ENCODE measurements at regions not wholly inside any gene's neighbourhood (a gene's known extent, or its start where the extent isn't known, plus 50 kb on each side); places are given as distances from the start of the nearest gene placed in this dataset.
A peak's percentile ranks its signal among the peaks of the same experiment; 100 is the strongest.

DNA sequence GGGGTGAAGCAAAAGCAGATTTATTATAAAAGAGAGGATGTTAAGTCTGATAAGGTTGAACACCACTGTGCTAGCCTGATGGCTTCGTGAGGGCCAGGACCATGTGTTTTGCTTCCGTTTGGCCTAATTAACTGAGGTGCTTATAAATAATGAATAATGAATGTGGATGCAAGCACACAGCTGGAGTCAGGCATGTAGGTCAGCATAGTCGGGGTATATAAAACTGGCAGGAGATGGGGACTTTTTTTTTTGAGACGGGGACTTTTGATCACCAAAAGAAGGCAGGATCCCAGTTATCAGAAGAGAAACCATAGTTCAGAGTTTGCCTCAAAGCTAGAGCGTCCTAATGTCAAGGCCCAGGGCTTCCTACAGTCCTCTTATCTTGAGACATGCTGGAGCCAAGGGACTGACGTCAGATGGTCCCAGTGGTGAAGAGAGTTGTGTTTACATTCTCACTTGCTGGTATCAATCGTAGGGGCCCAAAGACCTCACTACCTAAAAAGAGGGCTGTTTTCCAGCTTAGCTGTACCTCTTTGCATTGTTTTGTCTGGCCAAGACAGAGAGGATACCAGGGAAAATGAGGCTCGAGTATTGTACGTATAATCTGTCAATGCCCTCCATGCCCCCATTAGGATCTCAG is 50.4 kb downstream of the RTL9 start:
- H3K9me3 ChIP-seq: no peaks in the 10 kb centered on the region
- intact Hi-C loops (cut with DNase I): no loop called here
- ATAC-seq: peak in 2 of 4 donors; percentile 25 to 60
- no peak for DNase-seq
- no peaks in the 10 kb centered on the region for H3K36me3 ChIP-seq
- H3K4me1 ChIP-seq: no peaks in the 10 kb centered on the region
- WGBS (ENCODE audit: insufficient coverage, low coverage, low lambda C conversion rate, missing lambda C conversion rate): 53% methylated on average over 9 of the region's 9 CpGs
- H3K27me3 ChIP-seq: peaks cover 0 to 5% of the 10 kb centered on the region in 2 donors
- no peak overlapping the region for H3K27ac ChIP-seq
- H3K4me3 ChIP-seq: no peak overlapping the region
- no peak for TF ChIP-seq POLR2A (IDR thresholded peaks at IDR 0.05)
- TF ChIP-seq CTCF (IDR thresholded peaks at IDR 0.05): no peak

GRCh38 chrX:110409925-110410324 is 51.3 kb downstream of the RTL9 start:
- intact Hi-C loops (cut with DNase I): loop anchor here in 1 of 2 donors (5.0 kb wide), 1 partner anchor 253 kb away; no protein-coding TSS in a partner anchor
- H3K4me1 ChIP-seq: no peaks in the 10 kb centered on the region
- peaks cover 0 to 5% of the 10 kb centered on the region in 2 donors for H3K27me3 ChIP-seq
- TF ChIP-seq CTCF (IDR thresholded peaks at IDR 0.05) (no peak), POLR2A (IDR thresholded peaks at IDR 0.05) (no peak)
- DNase-seq (no peak), ATAC-seq (no peak)
- 36% methylated on average over 6 of the region's 6 CpGs for WGBS (ENCODE audit: insufficient coverage, low coverage, low lambda C conversion rate, missing lambda C conversion rate)
- H3K9me3 ChIP-seq: no peaks in the 10 kb centered on the region
- no peaks in the 10 kb centered on the region for H3K36me3 ChIP-seq
- H3K4me3 ChIP-seq: no peak overlapping the region
- H3K27ac ChIP-seq: no peak overlapping the region

DNA sequence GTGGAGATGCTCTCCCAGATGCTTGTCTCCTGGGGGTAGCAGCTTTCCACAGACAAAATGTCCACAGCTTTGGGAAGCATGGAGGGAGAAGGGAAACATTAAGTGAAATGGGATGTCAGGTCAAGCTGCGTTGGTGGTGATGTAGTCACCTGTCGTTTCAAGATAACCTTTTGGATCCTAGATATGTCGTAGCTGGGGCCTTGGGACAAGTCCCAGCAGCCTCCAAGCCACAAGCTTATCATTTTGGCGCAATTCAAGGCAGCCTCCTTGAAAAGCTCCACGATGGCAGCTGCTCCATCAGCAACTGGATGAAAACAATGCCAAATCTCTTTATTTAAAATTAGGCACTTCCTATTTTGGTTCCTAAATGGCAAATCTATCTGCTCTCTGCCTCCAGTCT is 52.0 kb downstream of the RTL9 start:
- intact Hi-C loops (cut with DNase I): loop anchor here in 1 of 2 donors (5.0 kb wide), 1 partner anchor 253 kb away; no protein-coding TSS in a partner anchor
- H3K27ac ChIP-seq: no peak overlapping the region
- no peaks in the 10 kb centered on the region for H3K36me3 ChIP-seq
- TF ChIP-seq CTCF (IDR thresholded peaks at IDR 0.05) (no peak), POLR2A (IDR thresholded peaks at IDR 0.05) (no peak)
- peaks cover 0 to 5% of the 10 kb centered on the region in 2 donors for H3K27me3 ChIP-seq
- whole genome bisulfite sequencing (ENCODE audit: insufficient coverage, low coverage, low lambda C conversion rate, missing lambda C conversion rate): 39% methylated on average over 5 of the region's 5 CpGs
- no peak for ATAC-seq
- DNase-seq: no peak
- no peak overlapping the region for H3K4me3 ChIP-seq
- no peaks in the 10 kb centered on the region for H3K9me3 ChIP-seq
- no peaks in the 10 kb centered on the region for H3K4me1 ChIP-seq

- DNase-seq (peak; percentile 62 to 68 (median 65)), ATAC-seq (peak; percentile 88 to 95 (median 94))
- intact Hi-C loops (cut with DNase I): loop anchor here in 1 of 2 donors (5.0 kb wide), 1 partner anchor 256 kb away; no protein-coding TSS in a partner anchor
- H3K36me3 ChIP-seq: no peaks in the 10 kb centered on the region
- TF ChIP-seq CTCF (IDR thresholded peaks at IDR 0.05): peak; percentile 72 to 90 (median 86)
- no peak for TF ChIP-seq POLR2A (IDR thresholded peaks at IDR 0.05)
- H3K9me3 ChIP-seq: no peaks in the 10 kb centered on the region
- no peak overlapping the region for H3K4me3 ChIP-seq
- WGBS (ENCODE audit: insufficient coverage, low coverage, low lambda C conversion rate, missing lambda C conversion rate): 17% methylated on average over 18 of the region's 18 CpGs
- no peak overlapping the region for H3K27ac ChIP-seq
- no peaks in the 10 kb centered on the region for H3K4me1 ChIP-seq
- peaks cover 0 to 5% of the 10 kb centered on the region in 2 donors for H3K27me3 ChIP-seq
These were observed 54.5 kb downstream of the RTL9 start for GRCh38 chrX:110412971-110413726.

All from right lobe of liver (tissue), 6 donors.